SK-N-SH treated with all-trans-retinoic acid at 6 μM for 48 hours (cell line): ENCODE measurements at regions not wholly inside any gene's neighbourhood (a gene's known extent, or its start where the extent isn't known, plus 50 kb on each side); places are given as distances from the start of the nearest gene placed in this dataset.

Experiments
- ATAC-seq: fragments of 200-7000 bp; cut with Tn5 transposase; 3 replicates; pipeline ENCODE4 v1.9.1; 2020; ENCODE audit warnings: mild to moderate bottlenecking, moderate library complexity
- ARNTL ChIP-seq: fragments of 450-650 bp; formaldehyde crosslinking; IDR thresholded peaks from 2 replicates; pipeline ENCODE4 v1.5.0; 2020; ENCODE audit warnings: low read depth, mild to moderate bottlenecking, moderate library complexity, borderline replicate concordance
- BACH2 ChIP-seq: fragments of 250-450 bp; sonication (Bioruptor Pico); IDR thresholded peaks from 2 replicates; pipeline ENCODE4 v1.9.0; 2021; ENCODE audit warnings: mild to moderate bottlenecking, borderline replicate concordance
- CSDC2 ChIP-seq: fragments of 250-450 bp; sonication (Bioruptor Pico); IDR thresholded peaks from 2 replicates; pipeline ENCODE4 v1.5.0; 2020; ENCODE audit warnings: mild to moderate bottlenecking, moderate library complexity
- ESRRG ChIP-seq: fragments of 250-450 bp; sonication (Bioruptor Pico); IDR thresholded peaks from 2 replicates; pipeline ENCODE4 v1.6.1; 2021; ENCODE audit warnings: mild to moderate bottlenecking
- GLIS3 ChIP-seq: fragments of 250-450 bp; sonication (Bioruptor Pico); IDR thresholded peaks from 2 replicates; pipeline ENCODE4 v1.5.0; 2020; ENCODE audit warnings: mild to moderate bottlenecking, moderate library complexity
- ISL1 ChIP-seq: fragments of 250-450 bp; sonication (Bioruptor Pico); IDR thresholded peaks from 2 replicates; pipeline ENCODE4 v2.1.2; 2022; ENCODE audit warnings: mild to moderate bottlenecking, moderate library complexity
- OSR1 ChIP-seq: fragments of 250-450 bp; sonication (Bioruptor Pico); IDR thresholded peaks from 2 replicates; pipeline ENCODE4 v1.8.0; 2022; ENCODE audit warnings: moderate library complexity, mild to moderate bottlenecking, inconsistent platforms
- PPARA ChIP-seq: fragments of 250-450 bp; sonication (Bioruptor Pico); IDR thresholded peaks from 2 replicates; pipeline ENCODE4 v1.5.0; 2020; ENCODE audit warnings: mild to moderate bottlenecking, borderline replicate concordance
- RARB ChIP-seq: fragments of 250-450 bp; sonication (Bioruptor Pico); IDR thresholded peaks from 2 replicates; pipeline ENCODE4 v1.8.0; 2021; ENCODE audit warnings: mild to moderate bottlenecking, moderate library complexity
- SNAI2 ChIP-seq: fragments of 250-450 bp; sonication (Bioruptor Pico); IDR thresholded peaks from 2 replicates; pipeline ENCODE4 v1.5.0; 2020; ENCODE audit warnings: mild to moderate bottlenecking, moderate library complexity
- TCF4 ChIP-seq: fragments of 250-450 bp; sonication (Bioruptor Pico); IDR thresholded peaks from 2 replicates; pipeline ENCODE4 v1.8.0; 2021; ENCODE audit warnings: mild to moderate bottlenecking, moderate library complexity, borderline replicate concordance
- TOX ChIP-seq: fragments of 250-450 bp; sonication (Bioruptor Pico); IDR thresholded peaks from 2 replicates; pipeline ENCODE4 v1.8.0; 2021; ENCODE audit warnings: mild to moderate bottlenecking, moderate library complexity, borderline replicate concordance
- ZC3H10 ChIP-seq: fragments of 250-450 bp; sonication (Bioruptor Pico); IDR thresholded peaks from 2 replicates; pipeline ENCODE4 v1.5.1; 2021; ENCODE audit warnings: mild to moderate bottlenecking, moderate library complexity
- ZFP3 ChIP-seq: fragments of 250-450 bp; sonication (Bioruptor Pico); IDR thresholded peaks from 2 replicates; pipeline ENCODE4 v1.5.0; 2020; ENCODE audit warnings: mild to moderate bottlenecking, moderate library complexity
- ZFP30 ChIP-seq: fragments of 450-650 bp; formaldehyde crosslinking; IDR thresholded peaks from 2 replicates; pipeline ENCODE4 v1.5.0; 2022; ENCODE audit warnings: mild to moderate bottlenecking, moderate library complexity
- ZNF565 ChIP-seq: fragments of 450-650 bp; formaldehyde crosslinking; conservative IDR thresholded peaks from 2 replicates; pipeline ENCODE4 v1.5.0; 2020; ENCODE audit warnings: low read depth, mild to moderate bottlenecking, moderate library complexity
- ZNF70 ChIP-seq: fragments of 450-650 bp; formaldehyde crosslinking; IDR thresholded peaks from 2 replicates; pipeline ENCODE4 v1.5.0; 2020; ENCODE audit warnings: mild to moderate bottlenecking, moderate library complexity
- ZNF8 ChIP-seq: fragments of 450-650 bp; formaldehyde crosslinking; IDR thresholded peaks from 2 replicates; pipeline ENCODE4 v1.5.0; 2020; ENCODE audit warnings: mild to moderate bottlenecking, moderate library complexity
- TF ChIP-seq, protein P1 (sequence below): fragments of 250-450 bp; sonication (Bioruptor Pico); IDR thresholded peaks from 2 replicates; pipeline ENCODE4 v1.5.1; 2020; ENCODE audit warnings: low read depth, mild to moderate bottlenecking, moderate library complexity
- TF ChIP-seq, protein P2 (sequence below): fragments of 250-450 bp; sonication (Bioruptor Pico); IDR thresholded peaks from 2 replicates; pipeline ENCODE4 v1.8.0; 2020; ENCODE audit warnings: mild to moderate bottlenecking, moderate library complexity, borderline replicate concordance
- TF ChIP-seq, protein P3 (sequence below): fragments of 250-450 bp; sonication (Bioruptor Pico); IDR thresholded peaks from 2 replicates; pipeline ENCODE4 v1.5.0; 2020; ENCODE audit warnings: mild to moderate bottlenecking, moderate library complexity
- TF ChIP-seq, protein P4 (sequence below): fragments of 250-450 bp; sonication (Bioruptor Pico); IDR thresholded peaks from 2 replicates; pipeline ENCODE4 v1.5.1; 2021; ENCODE audit warnings: mild to moderate bottlenecking, moderate library complexity
- TF ChIP-seq, protein P5 (sequence below): fragments of 250-450 bp; sonication (Bioruptor Pico); IDR thresholded peaks from 2 replicates; pipeline ENCODE4 v1.8.0; 2021; ENCODE audit warnings: low read depth, mild to moderate bottlenecking, moderate library complexity, borderline replicate concordance

DNA sequence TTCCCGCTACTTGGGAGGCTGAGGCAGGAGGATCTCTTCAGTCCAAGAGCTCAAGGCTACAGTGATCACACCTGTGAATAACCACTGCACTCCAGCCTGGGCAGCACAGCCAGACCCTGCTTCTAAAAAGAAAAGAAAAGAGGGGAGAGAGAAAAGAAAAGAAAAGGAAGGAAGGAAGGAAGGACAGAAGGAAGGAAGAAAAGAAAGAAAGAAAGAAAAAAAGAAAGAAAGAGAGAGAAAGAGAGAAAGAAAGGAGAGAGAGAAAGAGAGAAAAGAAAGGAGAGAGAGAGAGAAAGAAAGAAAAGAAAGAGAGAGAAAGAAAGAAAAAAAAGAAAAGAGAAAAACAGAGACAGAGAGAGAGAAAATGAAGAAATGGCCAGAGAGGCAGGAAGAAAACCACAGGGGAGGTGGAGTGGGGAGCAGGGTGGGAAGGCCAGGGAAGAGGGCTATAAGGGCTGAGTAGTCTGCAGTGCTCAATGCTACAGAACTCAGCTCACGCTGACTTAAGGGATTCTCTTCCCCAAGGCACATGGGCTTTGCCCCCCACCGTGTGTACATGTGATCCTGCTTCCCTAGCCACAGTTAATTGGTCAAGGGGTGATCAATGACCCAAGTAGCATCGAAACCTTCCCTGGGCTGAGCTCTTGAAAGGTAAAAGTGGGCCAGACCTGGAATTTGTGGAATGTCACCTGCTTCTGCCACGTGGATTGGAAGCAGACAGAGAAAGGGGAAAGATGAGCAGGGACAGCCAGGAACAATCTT, 90.4 kb upstream of the TMCC3 start:
- no peak for ATAC-seq
- TF ChIP-seq ZNF565 (no peak), ESRRG (CRISPR knock-in tag) (no peak), ZFP3 (CRISPR knock-in tag) (no peak), BACH2 (CRISPR knock-in tag) (no peak), TCF4 (CRISPR knock-in tag) (no peak), ZNF8 (CRISPR knock-in tag) (no peak), ZNF70 (CRISPR knock-in tag) (no peak), ZFP30 (CRISPR knock-in tag) (no peak), TOX (CRISPR knock-in tag) (no peak)
- TF ChIP-seq, protein P1, sequence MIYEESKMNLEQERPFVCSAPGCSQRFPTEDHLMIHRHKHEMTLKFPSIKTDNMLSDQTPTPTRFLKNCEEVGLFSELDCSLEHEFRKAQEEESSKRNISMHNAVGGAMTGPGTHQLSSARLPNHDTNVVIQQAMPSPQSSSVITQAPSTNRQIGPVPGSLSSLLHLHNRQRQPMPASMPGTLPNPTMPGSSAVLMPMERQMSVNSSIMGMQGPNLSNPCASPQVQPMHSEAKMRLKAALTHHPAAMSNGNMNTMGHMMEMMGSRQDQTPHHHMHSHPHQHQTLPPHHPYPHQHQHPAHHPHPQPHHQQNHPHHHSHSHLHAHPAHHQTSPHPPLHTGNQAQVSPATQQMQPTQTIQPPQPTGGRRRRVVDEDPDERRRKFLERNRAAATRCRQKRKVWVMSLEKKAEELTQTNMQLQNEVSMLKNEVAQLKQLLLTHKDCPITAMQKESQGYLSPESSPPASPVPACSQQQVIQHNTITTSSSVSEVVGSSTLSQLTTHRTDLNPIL (CRISPR knock-in tag): no peak
- TF ChIP-seq, protein P2, sequence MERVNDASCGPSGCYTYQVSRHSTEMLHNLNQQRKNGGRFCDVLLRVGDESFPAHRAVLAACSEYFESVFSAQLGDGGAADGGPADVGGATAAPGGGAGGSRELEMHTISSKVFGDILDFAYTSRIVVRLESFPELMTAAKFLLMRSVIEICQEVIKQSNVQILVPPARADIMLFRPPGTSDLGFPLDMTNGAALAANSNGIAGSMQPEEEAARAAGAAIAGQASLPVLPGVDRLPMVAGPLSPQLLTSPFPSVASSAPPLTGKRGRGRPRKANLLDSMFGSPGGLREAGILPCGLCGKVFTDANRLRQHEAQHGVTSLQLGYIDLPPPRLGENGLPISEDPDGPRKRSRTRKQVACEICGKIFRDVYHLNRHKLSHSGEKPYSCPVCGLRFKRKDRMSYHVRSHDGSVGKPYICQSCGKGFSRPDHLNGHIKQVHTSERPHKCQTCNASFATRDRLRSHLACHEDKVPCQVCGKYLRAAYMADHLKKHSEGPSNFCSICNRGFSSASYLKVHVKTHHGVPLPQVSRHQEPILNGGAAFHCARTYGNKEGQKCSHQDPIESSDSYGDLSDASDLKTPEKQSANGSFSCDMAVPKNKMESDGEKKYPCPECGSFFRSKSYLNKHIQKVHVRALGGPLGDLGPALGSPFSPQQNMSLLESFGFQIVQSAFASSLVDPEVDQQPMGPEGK (CRISPR knock-in tag): no peak
- TF ChIP-seq, protein P3, sequence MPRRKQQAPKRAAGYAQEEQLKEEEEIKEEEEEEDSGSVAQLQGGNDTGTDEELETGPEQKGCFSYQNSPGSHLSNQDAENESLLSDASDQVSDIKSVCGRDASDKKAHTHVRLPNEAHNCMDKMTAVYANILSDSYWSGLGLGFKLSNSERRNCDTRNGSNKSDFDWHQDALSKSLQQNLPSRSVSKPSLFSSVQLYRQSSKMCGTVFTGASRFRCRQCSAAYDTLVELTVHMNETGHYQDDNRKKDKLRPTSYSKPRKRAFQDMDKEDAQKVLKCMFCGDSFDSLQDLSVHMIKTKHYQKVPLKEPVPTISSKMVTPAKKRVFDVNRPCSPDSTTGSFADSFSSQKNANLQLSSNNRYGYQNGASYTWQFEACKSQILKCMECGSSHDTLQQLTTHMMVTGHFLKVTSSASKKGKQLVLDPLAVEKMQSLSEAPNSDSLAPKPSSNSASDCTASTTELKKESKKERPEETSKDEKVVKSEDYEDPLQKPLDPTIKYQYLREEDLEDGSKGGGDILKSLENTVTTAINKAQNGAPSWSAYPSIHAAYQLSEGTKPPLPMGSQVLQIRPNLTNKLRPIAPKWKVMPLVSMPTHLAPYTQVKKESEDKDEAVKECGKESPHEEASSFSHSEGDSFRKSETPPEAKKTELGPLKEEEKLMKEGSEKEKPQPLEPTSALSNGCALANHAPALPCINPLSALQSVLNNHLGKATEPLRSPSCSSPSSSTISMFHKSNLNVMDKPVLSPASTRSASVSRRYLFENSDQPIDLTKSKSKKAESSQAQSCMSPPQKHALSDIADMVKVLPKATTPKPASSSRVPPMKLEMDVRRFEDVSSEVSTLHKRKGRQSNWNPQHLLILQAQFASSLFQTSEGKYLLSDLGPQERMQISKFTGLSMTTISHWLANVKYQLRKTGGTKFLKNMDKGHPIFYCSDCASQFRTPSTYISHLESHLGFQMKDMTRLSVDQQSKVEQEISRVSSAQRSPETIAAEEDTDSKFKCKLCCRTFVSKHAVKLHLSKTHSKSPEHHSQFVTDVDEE (CRISPR knock-in tag): no peak
- TF ChIP-seq, protein P4, sequence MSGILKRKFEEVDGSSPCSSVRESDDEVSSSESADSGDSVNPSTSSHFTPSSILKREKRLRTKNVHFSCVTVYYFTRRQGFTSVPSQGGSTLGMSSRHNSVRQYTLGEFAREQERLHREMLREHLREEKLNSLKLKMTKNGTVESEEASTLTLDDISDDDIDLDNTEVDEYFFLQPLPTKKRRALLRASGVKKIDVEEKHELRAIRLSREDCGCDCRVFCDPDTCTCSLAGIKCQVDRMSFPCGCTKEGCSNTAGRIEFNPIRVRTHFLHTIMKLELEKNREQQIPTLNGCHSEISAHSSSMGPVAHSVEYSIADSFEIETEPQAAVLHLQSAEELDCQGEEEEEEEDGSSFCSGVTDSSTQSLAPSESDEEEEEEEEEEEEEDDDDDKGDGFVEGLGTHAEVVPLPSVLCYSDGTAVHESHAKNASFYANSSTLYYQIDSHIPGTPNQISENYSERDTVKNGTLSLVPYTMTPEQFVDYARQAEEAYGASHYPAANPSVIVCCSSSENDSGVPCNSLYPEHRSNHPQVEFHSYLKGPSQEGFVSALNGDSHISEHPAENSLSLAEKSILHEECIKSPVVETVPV (CRISPR knock-in tag): no peak
- TF ChIP-seq, protein P5, sequence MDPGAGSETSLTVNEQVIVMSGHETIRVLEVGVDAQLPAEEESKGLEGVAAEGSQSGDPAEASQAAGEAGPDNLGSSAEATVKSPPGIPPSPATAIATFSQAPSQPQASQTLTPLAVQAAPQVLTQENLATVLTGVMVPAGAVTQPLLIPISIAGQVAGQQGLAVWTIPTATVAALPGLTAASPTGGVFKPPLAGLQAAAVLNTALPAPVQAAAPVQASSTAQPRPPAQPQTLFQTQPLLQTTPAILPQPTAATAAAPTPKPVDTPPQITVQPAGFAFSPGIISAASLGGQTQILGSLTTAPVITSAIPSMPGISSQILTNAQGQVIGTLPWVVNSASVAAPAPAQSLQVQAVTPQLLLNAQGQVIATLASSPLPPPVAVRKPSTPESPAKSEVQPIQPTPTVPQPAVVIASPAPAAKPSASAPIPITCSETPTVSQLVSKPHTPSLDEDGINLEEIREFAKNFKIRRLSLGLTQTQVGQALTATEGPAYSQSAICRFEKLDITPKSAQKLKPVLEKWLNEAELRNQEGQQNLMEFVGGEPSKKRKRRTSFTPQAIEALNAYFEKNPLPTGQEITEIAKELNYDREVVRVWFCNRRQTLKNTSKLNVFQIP (CRISPR knock-in tag): no peak

DNA sequence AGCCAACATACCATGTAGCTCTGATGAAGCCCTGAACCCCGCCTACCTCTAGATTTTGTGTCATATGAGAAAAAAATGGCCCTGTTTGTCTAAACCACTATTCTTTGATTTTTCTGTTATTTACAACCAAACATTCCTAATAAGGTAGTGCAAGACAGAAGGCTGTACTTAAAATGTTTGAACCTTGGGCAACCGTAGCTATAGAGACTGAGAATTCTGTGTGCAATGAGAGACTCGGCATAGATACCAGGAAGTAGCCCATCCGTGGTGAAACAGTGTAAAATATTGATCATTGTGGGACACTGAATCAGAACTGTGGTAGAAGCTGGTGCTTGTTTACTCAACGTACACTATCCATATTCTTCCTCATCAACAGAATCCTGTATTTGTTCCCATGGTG, 86.5 kb upstream of the TMCC3 start:
- ATAC-seq: no peak
- no peak for TF ChIP-seq GLIS3 (CRISPR knock-in tag)
- no peak for TF ChIP-seq CSDC2 (CRISPR knock-in tag)
- no peak for TF ChIP-seq OSR1 (CRISPR knock-in tag)
- no peak for TF ChIP-seq ISL1
- no peak for TF ChIP-seq RARB
- TF ChIP-seq SNAI2 (CRISPR knock-in tag): no peak
- no peak for TF ChIP-seq TOX (CRISPR knock-in tag)
- no peak for TF ChIP-seq ZNF70 (CRISPR knock-in tag)

DNA sequence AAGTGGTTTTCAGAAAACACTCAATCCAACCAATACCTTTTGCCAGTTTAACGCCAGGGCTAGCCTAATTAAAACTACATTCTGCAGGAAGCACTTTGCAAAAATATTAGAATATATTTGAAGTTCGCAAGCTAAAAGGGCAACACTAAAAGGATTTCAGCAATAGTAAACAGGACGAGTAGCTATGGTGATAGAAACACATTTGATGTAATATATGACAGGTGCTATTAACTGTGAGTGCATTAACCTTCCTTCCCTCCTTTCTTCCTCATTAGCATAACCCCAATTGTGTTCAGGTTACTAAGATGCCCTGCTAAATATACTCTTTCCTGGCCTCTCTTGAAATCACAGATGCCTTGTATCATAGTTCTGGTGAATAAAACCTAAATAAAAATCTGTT, 85.6 kb upstream of the TMCC3 start:
- no peak for ATAC-seq
- TF ChIP-seq ZC3H10 (CRISPR knock-in tag) (no peak), PPARA (CRISPR knock-in tag) (no peak), GLIS3 (CRISPR knock-in tag) (no peak), ESRRG (CRISPR knock-in tag) (no peak), ZNF8 (CRISPR knock-in tag) (no peak), TOX (CRISPR knock-in tag) (no peak), ZFP30 (CRISPR knock-in tag) (no peak), ISL1 (no peak), ZFP3 (CRISPR knock-in tag) (no peak), BACH2 (CRISPR knock-in tag) (no peak), ARNTL (CRISPR knock-in tag) (no peak), OSR1 (CRISPR knock-in tag) (no peak), SNAI2 (CRISPR knock-in tag) (no peak)
- TF ChIP-seq, protein P4 (CRISPR knock-in tag): no peak
- TF ChIP-seq, protein P1 (CRISPR knock-in tag): no peak
- TF ChIP-seq, protein P2 (CRISPR knock-in tag): no peak
